ENCODE measurements at regions not wholly inside any gene's neighbourhood (a gene's known extent, or its start where the extent isn't known, plus 50 kb on each side); places are given as distances from the start of the nearest gene placed in this dataset.

- in situ Hi-C loops (cut with HindIII; ENCODE audit: low pct_unique_long_range_greater_than_20kb, low sequenced_read_pairs), result no loop called here
- DNase-seq (ENCODE audit: low read depth, low spot score), result no peak
Observed at GRCh38 chr4:145427991-145428390, 53.7 kb upstream of the SMAD1 start.

- in situ Hi-C loops (cut with HindIII; ENCODE audit: low pct_unique_long_range_greater_than_20kb, low sequenced_read_pairs), result no loop called here
- no peak for DNase-seq (ENCODE audit: low read depth, low spot score)
Observed at GRCh38 chr4:145427221-145427620, 54.4 kb upstream of the SMAD1 start.

- in situ Hi-C loops (cut with HindIII; ENCODE audit: low pct_unique_long_range_greater_than_20kb, low sequenced_read_pairs), result no loop called here
- no peak for DNase-seq (ENCODE audit: low read depth, low spot score)
Observed at GRCh38 chr4:145423017-145423708, 58.5 kb upstream of the SMAD1 start.

DNA sequence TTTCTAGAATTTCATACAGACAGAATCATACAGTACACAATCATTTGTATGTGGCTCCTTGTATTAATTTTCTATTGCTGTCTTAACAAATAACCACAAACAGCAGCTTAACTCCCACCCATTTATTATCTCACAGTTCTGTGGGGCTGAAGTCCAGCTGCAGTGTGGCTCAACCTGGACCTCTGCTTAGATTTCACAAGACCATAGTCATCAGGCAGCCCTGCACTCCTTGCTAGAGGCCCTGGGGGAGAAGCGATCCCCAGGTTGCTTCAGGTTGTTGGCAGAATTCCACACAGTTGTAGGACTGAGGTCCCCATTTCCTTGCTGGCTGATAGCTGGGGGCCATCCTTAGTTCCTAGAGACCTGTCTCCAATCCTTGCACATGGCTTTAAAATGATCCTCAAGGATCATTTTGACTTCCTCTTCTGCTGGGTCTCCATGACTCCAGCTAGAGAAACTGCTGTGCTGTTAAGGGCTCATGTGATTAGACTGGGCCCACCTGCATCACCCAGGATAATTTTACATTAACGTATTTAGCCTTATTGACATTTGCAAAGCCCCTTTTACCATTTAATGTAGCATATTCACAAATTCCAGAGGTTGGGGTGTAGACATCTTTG is 60.9 kb upstream of the SMAD1 start:
- no peak for DNase-seq (ENCODE audit: low read depth, low spot score)
- in situ Hi-C loops (cut with HindIII; ENCODE audit: low pct_unique_long_range_greater_than_20kb, low sequenced_read_pairs), result no loop called here

DNA sequence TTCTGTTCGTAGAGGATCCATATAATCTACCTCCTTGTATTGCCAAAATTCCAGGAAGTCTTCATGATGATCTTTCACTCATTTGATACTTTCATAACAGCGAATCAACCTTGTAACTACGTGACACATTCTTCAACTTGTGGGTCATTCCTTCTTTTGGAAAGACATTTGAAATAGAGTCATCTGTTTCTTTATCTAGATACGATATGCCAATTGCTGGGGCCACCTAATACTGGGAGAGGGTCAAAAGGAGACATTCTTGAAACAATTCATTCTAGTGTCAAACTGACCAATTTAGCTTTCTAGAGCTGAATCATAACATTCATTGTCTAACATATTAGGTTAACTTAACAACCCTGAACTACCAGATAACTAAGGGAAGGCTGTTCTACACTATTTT is 62.9 kb upstream of the SMAD1 start:
- no peak for DNase-seq (ENCODE audit: low read depth, low spot score)

GRCh38 chr4:145417348-145418130 is 64.1 kb upstream of the SMAD1 start:
- in situ Hi-C loops (cut with HindIII; ENCODE audit: low pct_unique_long_range_greater_than_20kb, low sequenced_read_pairs), result no loop called here
- DNase-seq (ENCODE audit: low read depth, low spot score), result no peak

More for the DNA sequence above, 62.9 kb upstream of the SMAD1 start:
- in situ Hi-C loops (cut with HindIII; ENCODE audit: low pct_unique_long_range_greater_than_20kb, low sequenced_read_pairs), result no loop called here

DNA sequence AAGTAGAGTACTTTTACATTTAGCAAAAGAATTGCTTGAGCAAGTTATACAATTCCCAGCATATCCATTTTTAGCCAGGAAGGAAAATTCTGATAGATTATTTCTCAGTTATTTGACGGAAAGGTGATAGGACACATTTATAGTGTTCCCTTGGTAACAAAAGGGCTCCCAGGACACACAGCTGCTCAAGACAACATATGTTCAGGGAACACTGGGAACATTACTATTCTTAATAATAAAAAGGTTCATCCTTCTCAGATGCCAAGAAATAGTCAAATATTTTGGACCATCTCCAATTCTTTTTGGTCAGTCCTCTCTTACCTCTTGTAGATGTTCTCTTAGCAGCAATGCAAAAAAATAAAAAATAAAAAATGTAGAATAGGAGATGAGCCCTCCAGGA is 66.8 kb upstream of the SMAD1 start:
- in situ Hi-C loops (cut with HindIII; ENCODE audit: low pct_unique_long_range_greater_than_20kb, low sequenced_read_pairs), result no loop called here
- no peak for DNase-seq (ENCODE audit: low read depth, low spot score)

DNA sequence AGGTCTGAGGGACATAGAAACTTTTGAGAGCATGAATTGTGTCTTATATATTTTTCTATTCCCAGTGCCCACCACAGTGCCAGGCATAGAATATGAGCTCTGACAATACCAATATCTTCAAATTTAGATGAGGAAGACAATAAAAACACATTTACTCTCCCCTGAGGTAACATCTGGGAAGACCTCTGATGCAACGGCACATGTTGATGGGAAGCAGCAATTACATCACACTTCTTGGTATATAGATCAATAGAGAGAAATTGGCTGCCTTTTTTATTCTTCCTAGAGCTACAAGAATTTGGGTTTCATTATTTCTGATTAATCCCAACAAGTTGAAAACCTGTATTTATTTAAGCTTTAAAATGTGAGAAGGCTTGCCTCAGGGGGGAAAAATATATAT is 67.4 kb upstream of the SMAD1 start:
- in situ Hi-C loops (cut with HindIII; ENCODE audit: low pct_unique_long_range_greater_than_20kb, low sequenced_read_pairs), result no loop called here
- no peak for DNase-seq (ENCODE audit: low read depth, low spot score)

DNA sequence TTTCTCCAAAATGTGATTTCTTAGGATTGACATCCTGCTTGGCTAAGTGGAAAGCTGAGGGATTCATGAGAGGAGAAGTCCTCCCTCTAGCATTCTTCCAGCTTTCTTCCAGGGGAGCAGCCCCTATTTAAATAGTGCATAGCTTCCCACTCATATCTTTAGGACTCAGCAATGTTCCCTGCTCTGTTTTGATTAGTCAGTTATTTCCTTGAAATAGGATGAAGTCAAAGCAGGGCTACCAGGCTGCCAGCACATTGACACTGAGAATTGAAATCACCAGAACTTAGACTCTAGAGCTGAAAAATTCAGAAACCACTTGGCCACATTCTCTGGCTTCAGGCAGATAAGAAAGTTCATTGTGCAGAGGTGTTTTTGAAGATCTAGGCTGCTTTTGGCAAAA is 74.7 kb upstream of the SMAD1 start:
- in situ Hi-C loops (cut with HindIII; ENCODE audit: low pct_unique_long_range_greater_than_20kb, low sequenced_read_pairs), result no loop called here
- no peak for DNase-seq (ENCODE audit: low read depth, low spot score)

DNA sequence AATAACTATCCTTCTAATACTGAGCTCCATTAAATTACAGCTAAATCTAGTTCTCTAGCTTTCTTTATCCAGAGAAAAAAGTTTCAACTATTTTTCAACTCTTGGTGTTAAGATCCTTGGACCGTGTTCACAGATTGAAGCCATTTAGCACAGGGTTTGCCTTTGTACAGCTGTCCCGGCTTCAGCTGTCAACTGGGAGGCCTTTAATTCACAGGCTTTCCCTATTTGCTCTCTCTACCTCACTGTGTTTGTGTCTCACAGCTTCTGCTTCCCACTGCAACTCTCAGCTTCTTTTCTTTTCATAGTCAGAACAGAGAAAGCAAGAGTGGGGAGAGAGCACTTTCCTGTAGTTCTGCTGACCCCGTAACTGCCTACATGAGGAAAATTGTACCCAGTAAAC is 76.9 kb upstream of the SMAD1 start:
- in situ Hi-C loops (cut with HindIII; ENCODE audit: low pct_unique_long_range_greater_than_20kb, low sequenced_read_pairs), result no loop called here
- DNase-seq (ENCODE audit: low read depth, low spot score), result no peak

DNA sequence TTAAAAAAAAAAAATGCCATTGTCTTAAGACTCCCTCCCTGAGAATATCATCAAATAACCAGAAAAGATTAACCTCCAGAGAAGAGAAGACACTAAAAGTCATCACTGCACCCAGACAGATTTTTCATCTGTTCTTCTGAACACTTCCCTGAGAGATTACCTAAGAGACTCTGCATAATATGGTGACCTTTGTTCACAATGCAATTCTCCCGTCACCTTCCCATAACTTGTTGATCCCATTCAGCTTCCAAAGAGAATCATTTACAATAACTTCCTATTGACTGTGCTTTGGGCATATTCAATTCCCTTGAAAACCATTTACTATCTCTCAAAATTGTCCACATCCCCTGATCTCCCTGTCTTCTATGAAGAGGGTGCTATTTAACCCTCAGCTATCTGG is 85.1 kb upstream of the SMAD1 start:
- in situ Hi-C loops (cut with HindIII; ENCODE audit: low pct_unique_long_range_greater_than_20kb, low sequenced_read_pairs), result no loop called here

DNA sequence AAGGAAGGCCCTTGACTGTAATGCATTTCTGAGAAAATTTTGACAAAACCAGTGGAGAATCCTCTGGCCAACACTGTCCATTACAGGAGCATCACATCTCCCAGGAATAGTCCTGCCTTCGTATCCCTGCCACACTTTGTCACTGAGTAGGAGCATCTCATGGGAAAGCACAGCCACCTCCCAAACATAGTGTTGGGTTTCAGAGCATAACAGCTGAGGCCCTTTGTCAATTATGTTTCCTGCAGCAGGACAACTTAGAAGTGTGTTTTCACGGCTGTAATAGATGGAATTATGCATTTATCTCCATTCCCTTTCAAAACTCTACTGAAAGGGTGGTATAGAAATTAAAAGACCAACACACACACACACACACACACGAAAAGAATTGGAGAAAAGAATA is 91.1 kb upstream of the SMAD1 start:
- in situ Hi-C loops (cut with HindIII; ENCODE audit: low pct_unique_long_range_greater_than_20kb, low sequenced_read_pairs), result no loop called here
- DNase-seq (ENCODE audit: low read depth, low spot score), result no peak

More for the DNA sequence above, 85.1 kb upstream of the SMAD1 start:
- no peak for DNase-seq (ENCODE audit: low read depth, low spot score)

DNA sequence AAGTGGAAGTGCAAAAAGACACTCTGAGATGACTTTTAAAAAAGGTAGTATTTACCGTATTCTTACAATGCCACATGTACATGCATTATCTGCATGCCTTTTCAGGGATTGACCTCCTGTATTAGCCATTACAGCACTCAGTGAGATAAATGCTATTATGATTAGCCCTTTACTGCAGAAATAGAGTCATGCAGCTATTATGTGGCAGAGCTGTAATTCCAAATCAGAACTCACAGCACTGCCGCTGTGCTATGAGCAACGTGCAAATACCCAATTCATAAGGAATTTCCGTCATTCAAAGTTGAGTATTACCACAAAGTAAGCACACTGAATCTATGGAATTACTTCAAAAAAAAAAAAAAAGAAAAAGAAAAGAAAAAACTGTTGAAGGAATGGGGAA is 92.1 kb upstream of the SMAD1 start:
- DNase-seq (ENCODE audit: low read depth, low spot score), result no peak
- in situ Hi-C loops (cut with HindIII; ENCODE audit: low pct_unique_long_range_greater_than_20kb, low sequenced_read_pairs), result no loop called here

DNA sequence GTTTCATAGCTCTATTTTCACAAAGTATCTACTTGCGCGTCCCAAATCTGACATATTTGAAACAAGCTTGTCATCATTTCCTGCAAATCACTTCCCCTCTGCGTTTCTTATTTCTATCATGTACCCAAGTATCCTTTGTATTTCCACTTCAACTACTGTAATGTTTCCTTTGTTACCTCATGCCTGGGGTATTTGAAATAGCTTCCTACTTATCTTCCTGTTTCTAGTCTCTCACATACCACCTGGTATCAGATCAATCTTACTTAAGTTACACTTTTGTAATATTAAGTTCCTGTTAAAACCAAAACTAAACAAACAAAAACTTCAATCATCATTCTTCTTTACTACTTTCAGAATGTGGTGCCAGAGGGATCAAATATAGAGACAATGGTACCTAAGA is 93.6 kb upstream of the SMAD1 start:
- in situ Hi-C loops (cut with HindIII; ENCODE audit: low pct_unique_long_range_greater_than_20kb, low sequenced_read_pairs), result no loop called here
- DNase-seq (ENCODE audit: low read depth, low spot score), result no peak

GRCh38 chr4:145387079-145387478 is 94.6 kb upstream of the SMAD1 start:
- in situ Hi-C loops (cut with HindIII; ENCODE audit: low pct_unique_long_range_greater_than_20kb, low sequenced_read_pairs), result no loop called here
- no peak for DNase-seq (ENCODE audit: low read depth, low spot score)

DNA sequence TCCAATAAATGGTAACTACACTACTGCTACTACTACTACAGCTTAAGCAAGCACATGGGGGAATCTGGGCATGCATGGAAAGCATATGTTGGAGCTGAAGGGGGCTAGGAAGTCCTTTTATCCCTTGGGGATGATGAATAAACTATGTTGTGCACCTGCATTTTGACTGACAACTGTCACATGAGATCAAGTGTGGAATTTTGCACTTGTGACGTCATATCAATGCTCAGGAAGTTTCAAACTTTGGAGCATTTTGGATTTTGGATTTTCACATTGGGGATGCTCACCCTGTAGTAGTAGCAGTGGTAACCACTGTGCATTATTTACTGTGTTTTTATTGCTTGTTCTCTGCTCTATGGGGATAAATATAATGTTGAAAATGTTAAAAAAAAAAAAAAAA is 100.5 kb upstream of the SMAD1 start:
- in situ Hi-C loops (cut with HindIII; ENCODE audit: low pct_unique_long_range_greater_than_20kb, low sequenced_read_pairs), result no loop called here
- DNase-seq (ENCODE audit: low read depth, low spot score), result no peak

- in situ Hi-C loops (cut with HindIII; ENCODE audit: low pct_unique_long_range_greater_than_20kb, low sequenced_read_pairs), result no loop called here
- DNase-seq (ENCODE audit: low read depth, low spot score), result no peak
Observed at GRCh38 chr4:145380123-145380522, 101.5 kb upstream of the SMAD1 start.

DNA sequence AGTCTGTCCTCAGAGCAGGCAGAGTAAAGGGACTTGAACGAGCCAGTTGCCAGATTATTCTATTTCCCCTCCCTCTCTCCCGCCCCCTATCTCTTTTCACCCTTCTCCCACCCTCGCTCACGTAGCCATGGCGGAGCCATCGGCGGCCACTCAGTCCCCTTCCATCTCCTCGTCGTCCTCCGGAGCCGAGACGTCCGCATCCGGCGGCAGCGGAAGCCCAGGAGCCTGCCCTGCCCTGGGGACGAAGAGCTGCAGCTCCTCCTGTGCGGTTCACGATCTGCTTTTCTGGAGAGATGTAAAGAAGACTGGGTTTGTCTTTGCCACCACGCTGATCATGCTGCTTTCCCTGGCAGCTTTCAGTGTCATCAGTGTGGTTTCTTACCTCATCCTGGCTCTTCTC is 106.2 kb upstream of the SMAD1 start:
- in situ Hi-C loops (cut with HindIII; ENCODE audit: low pct_unique_long_range_greater_than_20kb, low sequenced_read_pairs), result no loop called here
- DNase-seq (ENCODE audit: low read depth, low spot score), result no peak

Data from SK-MEL-5 (cell line).